ENCODE measurements at regions not wholly inside any gene's neighbourhood (a gene's known extent, or its start where the extent isn't known, plus 50 kb on each side); places are given as distances from the start of the nearest gene placed in this dataset.
A peak's percentile ranks its signal among the peaks of the same experiment; 100 is the strongest.

GRCh38 chr21:38660333-38661196 lies 145.2 kb upstream of the ETS2 start:
- DNase-seq: no peak

- no peak for DNase-seq
These were observed 144.4 kb upstream of the ETS2 start for GRCh38 chr21:38661197-38661871.

- DNase-seq: no peak
These were observed 143.7 kb upstream of the ETS2 start for GRCh38 chr21:38661889-38662568.

GRCh38 chr21:38663282-38663681 lies 142.4 kb upstream of the ETS2 start:
- no peak for DNase-seq

- no peak for DNase-seq
These were observed 141.4 kb upstream of the ETS2 start for GRCh38 chr21:38664315-38664714.

- DNase-seq: no peak
These were observed 140.9 kb upstream of the ETS2 start for GRCh38 chr21:38664841-38665240.

GRCh38 chr21:38667291-38667870 lies 138.3 kb upstream of the ETS2 start:
- no peak for DNase-seq

- DNase-seq: no peak
These were observed 137.7 kb upstream of the ETS2 start for GRCh38 chr21:38668067-38668466.

GRCh38 chr21:38668541-38668940 lies 137.2 kb upstream of the ETS2 start:
- no peak for DNase-seq

- DNase-seq: no peak
These were observed 136.5 kb upstream of the ETS2 start for GRCh38 chr21:38669186-38669585.

- DNase-seq: no peak
These were observed 134.9 kb upstream of the ETS2 start for GRCh38 chr21:38670861-38671260.

- DNase-seq: no peak
These were observed 134.0 kb upstream of the ETS2 start for GRCh38 chr21:38671773-38672172.

- no peak for DNase-seq
These were observed 130.4 kb upstream of the ETS2 start for GRCh38 chr21:38675182-38675824.

GRCh38 chr21:38678827-38679226 lies 126.9 kb upstream of the ETS2 start:
- no peak for DNase-seq

GRCh38 chr21:38679534-38679933 lies 126.2 kb upstream of the ETS2 start:
- no peak for DNase-seq

- no peak for DNase-seq
These were observed 125.3 kb upstream of the ETS2 start for GRCh38 chr21:38680401-38680800.

- DNase-seq: no peak
These were observed 122.5 kb upstream of the ETS2 start for GRCh38 chr21:38683222-38683621.

- DNase-seq: peak; percentile 84
These were observed 117.7 kb upstream of the ETS2 start for GRCh38 chr21:38688068-38688467.

- no peak for DNase-seq
These were observed 114.1 kb upstream of the ETS2 start for GRCh38 chr21:38691631-38692030.

GRCh38 chr21:38696579-38696978 lies 109.2 kb upstream of the ETS2 start:
- no peak for DNase-seq

- no peak for DNase-seq
These were observed 106.7 kb upstream of the ETS2 start for GRCh38 chr21:38699048-38699447.

GRCh38 chr21:38702196-38702595 lies 103.5 kb upstream of the ETS2 start:
- no peak for DNase-seq

GRCh38 chr21:38709876-38710275 lies 95.9 kb upstream of the ETS2 start:
- no peak for DNase-seq

Measured in NCI-H2081 treated with DMSO at 0.1 percent for 48 hours (cell line).